Esophagus squamous epithelium (tissue), 5 donors: ENCODE measurements at regions not wholly inside any gene's neighbourhood (a gene's known extent, or its start where the extent isn't known, plus 50 kb on each side); places are given as distances from the start of the nearest gene placed in this dataset.
A peak's percentile ranks its signal among the peaks of the same experiment; 100 is the strongest.

Source experiments
- DNase-seq: peaks from one replicate; lab custom pipeline; 2025; lab: John Stamatoyannopoulos, UW
- H3K27ac ChIP-seq, 4 donors: fragments of 200-600 bp; sonication (generic); one replicate each; pipeline ENCODE4 v1.5.1; 2016 to 2019; ENCODE audit warnings: mild to moderate bottlenecking in 1 of 4
- H3K27me3 ChIP-seq, 4 donors: fragments of 200-600 bp; sonication (generic); 1 replicate in 3 of 4; 2 replicates in 1 of 4; pipeline versions ENCODE4 v1.5.1 to v1.6.0; 2017 to 2021; ENCODE audit warnings: antibody characterized with exemption in 1 of 4
- H3K36me3 ChIP-seq, 3 donors: fragments of 200-600 bp; sonication (generic); one replicate each; pipeline ENCODE4 v1.5.1; 2016 to 2019
- H3K4me1 ChIP-seq, 3 donors: fragments of 200-600 bp; sonication (generic); one replicate each; pipeline ENCODE4 v1.5.1; 2017 to 2019
- H3K4me3 ChIP-seq, 4 donors: fragments of 200-600 bp; sonication (generic); 1 replicate in 3 of 4; 2 replicates in 1 of 4; pipeline ENCODE4 v1.5.1; 2016 to 2019; ENCODE audit warnings: mild to moderate bottlenecking in 2 of 4, moderate library complexity in 1 of 4
- H3K9me3 ChIP-seq, 3 donors: fragments of 200-600 bp; sonication (generic); one replicate each; pipeline ENCODE4 v1.5.1; 2016 to 2019
- CTCF ChIP-seq, 6 experiments: fragments of 450-650 bp in 4 of 6; fragments of 200-600 bp in 2 of 6; sonication (generic) in 2 of 6; IDR thresholded peaks; one replicate each; pipeline ENCODE4 v1.5.1; 2016 to 2019; ENCODE audit warnings: antibody characterized with exemption in 6 of 6, mild to moderate bottlenecking in 4 of 6, moderate library complexity in 4 of 6
- POLR2A ChIP-seq, 4 donors: fragments of 450-650 bp; IDR thresholded peaks; one replicate each; pipeline ENCODE4 v1.6.1; 2017; ENCODE audit warnings: antibody characterized with exemption in 4 of 4, mild to moderate bottlenecking in 4 of 4, moderate library complexity in 3 of 4
- WGBS, 2 donors: methylation state at CpG; one replicate each; pipeline ENCODE4 v1.1.5; 2018; 5-methylcytosine and 5-hydroxymethylcytosine counted together
- intact Hi-C: fragments of 100-400 bp; cut with DNase I; formaldehyde crosslinking; loops from one replicate; pipeline ENCODE4 v1.15.0; 2022
- donor health status: DM: yes; HTN: yes; CAD: no.

DNA sequence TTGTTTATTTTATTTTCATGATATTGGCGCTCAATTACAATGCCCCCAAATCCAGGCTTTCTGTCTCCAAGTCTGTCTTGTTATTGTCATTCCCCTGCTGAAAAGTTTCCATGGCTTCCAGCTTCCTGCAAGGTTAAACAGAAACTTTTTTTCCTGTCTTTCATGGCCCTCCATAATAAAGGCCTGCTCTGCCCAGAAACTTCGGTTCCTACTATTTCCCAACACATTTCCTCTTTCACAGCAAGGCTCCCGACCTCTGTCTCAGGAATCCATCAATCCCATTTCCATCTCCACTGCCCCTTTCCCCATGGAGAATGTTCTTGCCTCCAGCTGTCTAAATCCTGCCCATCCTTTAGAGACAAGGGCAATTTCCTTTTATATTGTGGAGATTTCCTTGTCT is 365.2 kb upstream of the JARID2 start:
- no peak overlapping the region for H3K4me3 ChIP-seq
- peak overlapping the region in 1 of 4 donors; percentile 34 for H3K27ac ChIP-seq
- H3K4me1 ChIP-seq = peaks cover 0 to 37% (median 6%) of the 10 kb centered on the region in 3 donors
- TF ChIP-seq POLR2A (IDR thresholded peaks at IDR 0.05) = no peak
- no peak for TF ChIP-seq CTCF (IDR thresholded peaks at IDR 0.05)
- H3K27me3 ChIP-seq = no peaks in the 10 kb centered on the region
- intact Hi-C loops = no loop called here
- no peaks in the 10 kb centered on the region for H3K36me3 ChIP-seq
- no peak for DNase-seq
- 54 to 75% methylated on average over 3 of the region's 3 CpGs for WGBS, 2 donors
- H3K9me3 ChIP-seq = no peaks in the 10 kb centered on the region

GRCh38 chr6:14881398-14881797 is 364.5 kb upstream of the JARID2 start:
- H3K4me1 ChIP-seq = peaks cover 0 to 36% (median 6%) of the 10 kb centered on the region in 3 donors
- no peaks in the 10 kb centered on the region for H3K27me3 ChIP-seq
- TF ChIP-seq CTCF (IDR thresholded peaks at IDR 0.05) (no peak), POLR2A (IDR thresholded peaks at IDR 0.05) (no peak)
- no peaks in the 10 kb centered on the region for H3K9me3 ChIP-seq
- no peaks in the 10 kb centered on the region for H3K36me3 ChIP-seq
- intact Hi-C loops = no loop called here
- peak overlapping the region in 1 of 4 donors; percentile 34 for H3K27ac ChIP-seq
- DNase-seq = no peak
- 38 to 54% methylated on average over 4 of the region's 4 CpGs for WGBS, 2 donors
- no peak overlapping the region for H3K4me3 ChIP-seq

DNA sequence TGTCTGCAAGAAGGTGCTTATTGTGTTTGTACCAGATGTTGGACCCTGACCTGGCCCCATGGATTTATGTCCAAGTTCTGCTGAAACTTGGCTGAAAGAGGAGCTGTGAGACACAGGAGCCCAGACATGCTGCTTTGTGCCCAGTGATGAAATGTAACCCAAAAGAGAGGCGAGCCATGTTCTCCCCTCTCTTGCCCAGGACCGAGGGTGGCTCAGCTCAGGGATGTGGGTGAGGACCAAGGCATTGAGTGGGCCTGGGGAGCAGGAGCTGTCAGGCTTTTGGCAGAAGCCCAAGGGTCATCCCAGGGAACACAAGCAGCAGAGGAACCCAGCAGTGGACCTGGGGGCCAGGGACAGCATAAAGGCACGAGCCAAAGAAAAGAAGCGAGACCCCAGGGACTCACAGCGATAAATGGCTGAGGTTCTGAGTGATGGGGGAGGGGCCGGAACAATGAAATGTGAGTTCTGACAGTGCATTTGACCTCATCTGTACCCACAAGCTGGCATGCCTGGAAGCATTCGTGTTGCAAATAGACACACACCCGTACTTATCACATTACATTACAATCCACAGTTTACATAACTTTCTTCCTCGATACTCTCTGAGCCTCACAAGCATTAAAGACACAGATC is 363.4 kb upstream of the JARID2 start:
- H3K4me1 ChIP-seq = peaks cover 0 to 25% (median 2%) of the 10 kb centered on the region in 3 donors
- H3K27me3 ChIP-seq = no peaks in the 10 kb centered on the region
- 73 to 75% methylated on average over 7 to 9 of the region's 9 CpGs for WGBS, 2 donors
- no peak for DNase-seq
- H3K9me3 ChIP-seq = no peaks in the 10 kb centered on the region
- no peak overlapping the region for H3K27ac ChIP-seq
- H3K36me3 ChIP-seq = no peaks in the 10 kb centered on the region
- intact Hi-C loops = no loop called here
- H3K4me3 ChIP-seq = no peak overlapping the region
- TF ChIP-seq CTCF (IDR thresholded peaks at IDR 0.05) (no peak), POLR2A (IDR thresholded peaks at IDR 0.05) (no peak)

DNA sequence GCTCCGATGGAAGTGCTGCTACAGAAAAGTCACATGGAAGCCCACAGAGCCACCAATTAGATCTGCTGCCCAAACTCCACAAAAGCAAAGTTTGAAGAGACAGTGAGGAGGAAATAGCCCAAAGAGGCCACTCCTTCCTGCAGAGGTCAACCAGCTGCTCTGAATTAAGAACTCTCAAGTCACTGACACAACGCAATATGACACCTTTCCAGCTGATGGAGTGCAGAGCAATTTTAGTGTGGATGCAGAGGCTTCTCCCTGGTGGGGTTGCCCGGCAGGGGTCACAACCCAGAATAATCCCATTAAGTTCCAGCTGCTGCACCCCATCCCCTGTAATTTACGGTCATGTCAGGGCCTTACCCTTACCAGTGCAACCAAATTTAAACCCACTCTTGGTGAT is 361.9 kb upstream of the JARID2 start:
- Histone ChIP-seq H3K36me3 (no peaks in the 10 kb centered on the region), H3K4me3 (no peak overlapping the region), H3K27me3 (no peaks in the 10 kb centered on the region), H3K9me3 (no peaks in the 10 kb centered on the region), H3K4me1 (peaks cover 0 to 24% (median 0%) of the 10 kb centered on the region in 3 donors), H3K27ac (no peak overlapping the region)
- no peak for DNase-seq
- TF ChIP-seq POLR2A (IDR thresholded peaks at IDR 0.05) = no peak
- no peak for TF ChIP-seq CTCF (IDR thresholded peaks at IDR 0.05)
- intact Hi-C loops = no loop called here
- WGBS, 2 donors = 87 to 95% methylated on average over 4 of the region's 4 CpGs

- H3K4me3 ChIP-seq = no peak overlapping the region
- H3K4me1 ChIP-seq = peaks cover 0 to 18% (median 0%) of the 10 kb centered on the region in 3 donors
- H3K9me3 ChIP-seq = no peaks in the 10 kb centered on the region
- TF ChIP-seq CTCF (IDR thresholded peaks at IDR 0.05) = no peak
- no peak for TF ChIP-seq POLR2A (IDR thresholded peaks at IDR 0.05)
- no peaks in the 10 kb centered on the region for H3K27me3 ChIP-seq
- intact Hi-C loops = no loop called here
- no peak for DNase-seq
- H3K36me3 ChIP-seq = no peaks in the 10 kb centered on the region
- 36 to 65% methylated on average over 5 of the region's 5 CpGs for WGBS, 2 donors
- no peak overlapping the region for H3K27ac ChIP-seq
These were observed 360.4 kb upstream of the JARID2 start for GRCh38 chr6:14885498-14885897.
